Endothelial cell (in vitro differentiated cells): ENCODE measurements at regions not wholly inside any gene's neighbourhood (a gene's known extent, or its start where the extent isn't known, plus 50 kb on each side); places are given as distances from the start of the nearest gene placed in this dataset.
A peak's percentile ranks its signal among the peaks of the same experiment; 100 is the strongest.
"Not testable (repeated sequence)": the region's sequence is repeated elsewhere in the genome, so short reads cannot be mapped to it uniquely, and the experiment has no call there.

Source experiments
- DNase-seq: peaks from one replicate; pipeline ENCODE4 v3.0.0; 2021; ENCODE audit warnings: low spot score
- H3K27ac Mint-ChIP-seq: one replicate; pipeline ENCODE4 v1.8.0; 2021; ENCODE audit warnings: mixed read lengths, inconsistent platforms; ENCODE audit not compliant: unreplicated experiment
- H3K27me3 Mint-ChIP-seq: one replicate; pipeline ENCODE4 v1.8.0; 2021; ENCODE audit warnings: mild to moderate bottlenecking, moderate library complexity, mixed read lengths, inconsistent platforms; ENCODE audit not compliant: unreplicated experiment
- H3K36me3 Mint-ChIP-seq: one replicate; pipeline ENCODE4 v1.8.0; 2021; ENCODE audit warnings: mild to moderate bottlenecking, low read depth, mixed read lengths, inconsistent platforms; ENCODE audit not compliant: unreplicated experiment
- H3K4me1 Mint-ChIP-seq: one replicate; pipeline ENCODE4 v1.8.0; 2021; ENCODE audit warnings: mild to moderate bottlenecking, mixed read lengths, inconsistent platforms; ENCODE audit not compliant: unreplicated experiment
- H3K4me3 Mint-ChIP-seq: one replicate; pipeline ENCODE4 v1.8.0; 2021; ENCODE audit warnings: mild to moderate bottlenecking, mixed read lengths, inconsistent platforms; ENCODE audit not compliant: unreplicated experiment
- H3K9me3 Mint-ChIP-seq: one replicate; pipeline ENCODE4 v1.8.0; 2021; ENCODE audit warnings: mixed read lengths, inconsistent platforms; ENCODE audit not compliant: unreplicated experiment
- CTCF ChIP-seq: fragments of 200-600 bp; sonication (generic); IDR thresholded peaks from one replicate; pipeline ENCODE4 v1.5.0; 2021; ENCODE audit warnings: antibody characterized with exemption; ENCODE audit not compliant: unreplicated experiment

GRCh38 chr11:126133901-126134300 is 71.2 kb upstream of the CDON start:
- Mint-ChIP-seq H3K4me3 (no peak overlapping the region), H3K36me3 (no peaks in the 10 kb centered on the region), H3K9me3 (no peaks in the 10 kb centered on the region), H3K27ac (peak overlapping the region; percentile 24), H3K27me3 (peaks cover 9% of the 10 kb centered on the region), H3K4me1 (peaks cover 25% of the 10 kb centered on the region)
- peak; percentile 26 for DNase-seq
- TF ChIP-seq CTCF: no peak

- H3K36me3 Mint-ChIP-seq: no peaks in the 10 kb centered on the region
- no peak for DNase-seq
- H3K27ac Mint-ChIP-seq: no peak overlapping the region
- H3K27me3 Mint-ChIP-seq: peaks cover 9% of the 10 kb centered on the region
- no peak overlapping the region for H3K4me3 Mint-ChIP-seq
- no peaks in the 10 kb centered on the region for H3K9me3 Mint-ChIP-seq
- peaks cover 25% of the 10 kb centered on the region for H3K4me1 Mint-ChIP-seq
- no peak for TF ChIP-seq CTCF
These were observed 69.7 kb upstream of the CDON start for GRCh38 chr11:126132319-126132718.

DNA sequence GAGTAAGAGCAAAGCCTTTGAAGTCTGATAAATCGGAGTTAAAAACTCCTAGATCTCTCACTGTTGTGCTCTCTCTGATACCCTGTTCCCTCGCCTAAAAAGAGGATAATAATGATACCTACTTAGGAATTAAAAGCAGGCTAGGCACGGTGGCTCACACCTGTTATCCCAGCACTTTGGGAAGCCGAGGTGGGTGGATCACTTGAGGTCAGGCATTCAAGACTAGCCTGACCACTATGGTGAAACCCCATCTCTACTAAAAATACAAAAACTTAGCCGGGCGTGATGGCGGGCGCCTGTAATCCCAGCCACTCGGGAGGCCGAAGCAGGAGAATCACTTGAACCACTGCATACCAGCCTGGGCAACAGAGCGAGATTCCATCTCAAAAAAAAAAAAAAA is 68.1 kb upstream of the CDON start:
- not testable (repeated sequence) for DNase-seq, H3K27me3 Mint-ChIP-seq, H3K36me3 Mint-ChIP-seq, H3K27ac Mint-ChIP-seq, H3K9me3 Mint-ChIP-seq, H3K4me3 Mint-ChIP-seq
- H3K4me1 Mint-ChIP-seq: peaks cover 25% of the 10 kb centered on the region

DNA sequence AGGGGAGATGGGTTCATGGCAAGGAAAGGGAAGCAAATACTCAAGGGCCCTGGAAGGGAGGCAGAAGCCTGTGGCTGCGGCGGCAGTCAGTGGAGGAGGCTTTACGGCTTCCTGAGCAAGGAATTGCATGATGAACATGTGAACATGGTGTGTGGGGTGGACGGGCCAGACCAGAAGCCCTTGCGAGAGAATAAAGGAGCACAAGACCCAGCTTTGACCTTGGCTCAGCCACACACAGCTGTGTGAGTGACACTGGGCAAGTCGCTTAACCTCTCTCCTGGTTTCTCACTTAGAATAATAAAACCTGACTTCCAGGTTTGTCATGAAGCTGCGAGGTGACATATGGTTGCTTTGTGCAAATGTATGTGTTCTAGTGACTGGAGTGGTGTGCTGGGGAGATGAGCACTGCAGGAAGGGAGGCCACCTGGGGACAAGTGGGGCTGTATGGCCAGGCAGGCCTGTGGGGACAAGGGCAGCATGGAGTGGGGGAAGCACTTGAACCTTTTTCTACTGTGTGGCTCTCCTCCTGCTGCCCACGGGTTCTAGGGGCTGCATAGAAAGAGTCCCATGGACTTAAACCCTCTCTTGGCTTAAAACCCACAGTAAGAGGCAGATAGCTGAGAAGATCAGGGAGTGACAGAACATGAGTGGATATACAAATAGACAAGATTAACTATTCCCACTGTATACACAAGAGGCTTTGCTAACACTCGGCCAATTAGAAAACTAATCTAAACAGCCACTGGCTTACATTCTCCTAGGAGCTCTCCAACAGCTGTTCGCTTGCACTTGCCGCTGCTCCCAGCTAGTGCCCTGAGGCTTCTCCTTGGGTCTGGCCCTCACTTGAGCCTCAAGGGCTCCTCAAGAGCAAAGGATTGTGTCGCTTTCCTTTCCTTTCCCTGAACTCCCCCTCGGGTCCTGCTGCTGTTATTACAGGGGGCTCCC is 67.3 kb upstream of the CDON start:
- no peaks in the 10 kb centered on the region for H3K9me3 Mint-ChIP-seq
- TF ChIP-seq CTCF: no peak
- DNase-seq: no peak
- peaks cover 19% of the 10 kb centered on the region for H3K4me1 Mint-ChIP-seq
- H3K36me3 Mint-ChIP-seq: no peaks in the 10 kb centered on the region
- no peak overlapping the region for H3K4me3 Mint-ChIP-seq
- H3K27me3 Mint-ChIP-seq: peaks cover 9% of the 10 kb centered on the region
- no peak overlapping the region for H3K27ac Mint-ChIP-seq

GRCh38 chr11:126127898-126128297 is 65.2 kb upstream of the CDON start:
- DNase-seq: no peak
- H3K27ac Mint-ChIP-seq: no peak overlapping the region
- no peaks in the 10 kb centered on the region for H3K36me3 Mint-ChIP-seq
- peaks cover under 1% of the 10 kb centered on the region for H3K4me1 Mint-ChIP-seq
- H3K9me3 Mint-ChIP-seq: no peaks in the 10 kb centered on the region
- no peak overlapping the region for H3K4me3 Mint-ChIP-seq
- no peak for TF ChIP-seq CTCF
- peaks cover 8% of the 10 kb centered on the region for H3K27me3 Mint-ChIP-seq
